GM12878 (cell line): ENCODE measurements at regions not wholly inside any gene's neighbourhood (a gene's known extent, or its start where the extent isn't known, plus 50 kb on each side); places are given as distances from the start of the nearest gene placed in this dataset.

Experiments used
- ATAC-seq: fragments of 200-7000 bp; cut with Tn5 transposase; 3 replicates; pipeline ENCODE4 v1.9.1; 2020; ENCODE audit warnings: mild to moderate bottlenecking, moderate library complexity
- BruUV-seq: library from RNA; stranded (reverse); fragments of 400-500 nt; replicated peaks from 2 replicates; lab custom pipeline; 2021; lab: Mats Ljungman, UMichigan
- CTCF ChIA-PET: fragments of 300-600 bp; sonication (Branson Sonifier 250); formaldehyde crosslinking; extraction: SDS; loops from one replicate; lab custom pipeline; 2021; ENCODE audit warnings: inconsistent platforms; lab: Yijun Ruan, JAX
- POLR2A ChIA-PET: fragments of 350-600 bp; formaldehyde crosslinking; extraction: SDS; loops from one replicate; lab custom pipeline; 2021; ENCODE audit warnings: inconsistent platforms; lab: Charles Lee
- RAD21 ChIA-PET: fragments of 300-600 bp; sonication (Branson Sonifier 250); formaldehyde crosslinking; loops from one replicate; lab custom pipeline; 2023; ENCODE audit warnings: antibody characterized with exemption; ENCODE audit not compliant: unreplicated experiment; lab: Charles Lee
- SMC1A ChIA-PET: fragments of 300-600 bp; sonication (Branson Sonifier 250); formaldehyde crosslinking; loops from one replicate; lab custom pipeline; 2023; ENCODE audit not compliant: unreplicated experiment, uncharacterized antibody; lab: Charles Lee
- DNase-seq: peaks from one replicate; pipeline ENCODE4 v3.0.0-alpha.2; 2011; ENCODE audit warnings: low read depth, low spot score
- FAIRE-seq: peaks from 3 replicates; lab custom pipeline; 2011; peaks lifted over from hg19 to GRCh38; lab: Jason Lieb, UNC
- H2AFZ ChIP-seq: 2 replicates; pipeline ENCODE4 v1.6.0; 2011; ENCODE audit warnings: low read depth, low read length, control low read depth; ENCODE audit not compliant: control insufficient read depth
- H3K27ac ChIP-seq: 2 replicates; pipeline ENCODE4 v1.5.1; 2011; ENCODE audit warnings: control low read depth; ENCODE audit not compliant: control insufficient read depth, insufficient read depth
- H3K27me3 ChIP-seq, 2 experiments: replicated peaks in 1 of 2; 2 replicates each; pipeline versions ENCODE4 v1.6.0 to v1.6.1; 2011; ENCODE audit warnings: low read length in 1 of 2; ENCODE audit not compliant: control insufficient read depth in 2 of 2, insufficient read depth in 2 of 2
- H3K36me3 ChIP-seq, 2 experiments: 2 replicates each; pipeline ENCODE4 v1.5.1; 2011; ENCODE audit warnings: low read length in 1 of 2; ENCODE audit not compliant: control insufficient read depth in 2 of 2, insufficient read depth in 2 of 2
- H3K4me1 ChIP-seq: 2 replicates; pipeline ENCODE4 v1.6.1; 2011; ENCODE audit warnings: mild to moderate bottlenecking, low read length, moderate library complexity, mixed read lengths; ENCODE audit not compliant: control insufficient read depth, insufficient read depth
- H3K4me2 ChIP-seq: 2 replicates; pipeline ENCODE4 v1.6.0; 2011; ENCODE audit warnings: control low read depth; ENCODE audit not compliant: control insufficient read depth, insufficient read depth
- H3K4me3 ChIP-seq: fragments of 200-600 bp; sonication (generic); 2 replicates; pipeline ENCODE4 v1.5.1; 2016
- H3K79me2 ChIP-seq: 2 replicates; pipeline ENCODE4 v1.6.0; 2011; ENCODE audit warnings: low read length; ENCODE audit not compliant: control insufficient read depth, insufficient read depth
- H3K9ac ChIP-seq: 2 replicates; pipeline ENCODE4 v1.8.0; 2011; ENCODE audit warnings: low read length, control low read depth, mixed read lengths; ENCODE audit not compliant: control insufficient read depth, insufficient read depth
- H3K9me3 ChIP-seq: replicated peaks from 3 replicates; pipeline ENCODE4 v1.5.1; 2011; ENCODE audit warnings: mild to moderate bottlenecking, low read length; ENCODE audit not compliant: control insufficient read depth, insufficient read depth
- H4K20me1 ChIP-seq: 2 replicates; pipeline ENCODE4 v1.6.0; 2011; ENCODE audit not compliant: control insufficient read depth, insufficient read depth
- ATF2 ChIP-seq: IDR thresholded peaks from 2 replicates; pipeline ENCODE4 v1.6.1; 2012; ENCODE audit warnings: low read length, inconsistent platforms
- CBX5 ChIP-seq: sonication (generic); IDR thresholded peaks from 2 replicates; pipeline ENCODE4 v1.6.1; 2016; ENCODE audit warnings: low read depth, moderate library complexity, mild to moderate bottlenecking, inconsistent platforms
- CUX1 ChIP-seq: IDR thresholded peaks from 2 replicates; pipeline ENCODE4 v1.6.1; 2012; ENCODE audit warnings: improper control_type of control experiment, low read depth, low read length; ENCODE audit not compliant: insufficient replicate concordance
- EED ChIP-seq: sonication (generic); IDR thresholded peaks from 2 replicates; pipeline ENCODE4 v1.6.1; 2016; ENCODE audit warnings: antibody characterized with exemption, low read depth
- EZH2 ChIP-seq: IDR thresholded peaks from 2 replicates; pipeline ENCODE4 v1.6.1; 2012; ENCODE audit warnings: low read depth, mild to moderate bottlenecking, control low read depth, inconsistent platforms, low read length, borderline replicate concordance; ENCODE audit not compliant: control insufficient read depth
- FOS ChIP-seq: IDR thresholded peaks from 3 replicates; pipeline ENCODE4 v1.6.1; 2011; ENCODE audit warnings: borderline replicate concordance; ENCODE audit not compliant: insufficient read length; ENCODE audit errors: extremely low read depth
- HDAC6 ChIP-seq: fragments of 200-600 bp; sonication (generic); IDR thresholded peaks from one replicate; pipeline ENCODE4 v1.8.0; 2017; ENCODE audit warnings: antibody characterized with exemption; ENCODE audit not compliant: unreplicated experiment
- PBX3 ChIP-seq: IDR thresholded peaks from 2 replicates; pipeline ENCODE4 v1.6.1; 2011; ENCODE audit warnings: mild to moderate bottlenecking, low read depth, low read length, moderate library complexity; ENCODE audit not compliant: insufficient replicate concordance
- POLR2A ChIP-seq: IDR thresholded peaks from 2 replicates; pipeline ENCODE4 v1.6.1; 2011; ENCODE audit warnings: low read depth, mild to moderate bottlenecking, low read length
- POLR2AphosphoS5 ChIP-seq: IDR thresholded peaks from 2 replicates; pipeline ENCODE4 v1.6.1; 2011; ENCODE audit warnings: mild to moderate bottlenecking, low read length, inconsistent platforms
- STAT1 ChIP-seq: fragments of 450-650 bp; conservative IDR thresholded peaks from 2 replicates; pipeline ENCODE4 v1.6.1; 2014; ENCODE audit warnings: antibody characterized with exemption, mild to moderate bottlenecking
- YBX1 ChIP-seq: fragments of 450-650 bp; IDR thresholded peaks from 2 replicates; pipeline ENCODE4 v1.6.1; 2016; ENCODE audit warnings: antibody characterized with exemption
- ZNF622 ChIP-seq: fragments of 450-650 bp; IDR thresholded peaks from 2 replicates; pipeline ENCODE4 v1.6.1; 2017; ENCODE audit warnings: mild to moderate bottlenecking, inconsistent platforms
- WGBS: methylation state at CpG from one replicate; pipeline ENCODE4 v1.1.6; 2016; ENCODE audit warnings: low lambda C conversion rate; ENCODE audit not compliant: insufficient replicate concordance, insufficient coverage; ENCODE audit errors: missing lambda C conversion rate; 5-methylcytosine and 5-hydroxymethylcytosine counted together
- in situ Hi-C: fragments of 300-500 bp; cut with MboI; formaldehyde crosslinking; loops from 9 replicates; pipeline ENCODE4 v1.14.3; 2018; ENCODE audit warnings: mixed read lengths
- intact Hi-C: fragments of 100-400 bp; cut with micrococcal nuclease; formaldehyde crosslinking; loops from one replicate; pipeline ENCODE4 v1.14.2; 2022; ENCODE audit not compliant: unreplicated experiment

- BruUV-seq, result no TSS peak
- no peak for TF ChIP-seq CUX1
- no peak for TF ChIP-seq STAT1
- TF ChIP-seq FOS, result no peak
- TF ChIP-seq POLR2A, result no peak
- no peak for TF ChIP-seq EED
- no peak for TF ChIP-seq ZNF622
- no peak for TF ChIP-seq POLR2AphosphoS5
- TF ChIP-seq PBX3, result no peak
- no peak for TF ChIP-seq YBX1
- no peak for TF ChIP-seq HDAC6
- TF ChIP-seq EZH2, result no peak
- no peak for TF ChIP-seq CBX5
- TF ChIP-seq ATF2, result no peak
- TF ChIP-seq, all 136 proteins: peak for 0
Observed at GRCh38 chr2:61626827-61627226, 88.7 kb upstream of the XPO1 start.

More at GRCh38 chr2:61626827-61627226, 88.7 kb upstream of the XPO1 start:
- no peak overlapping the region for H3K4me2 ChIP-seq
- no peak overlapping the region for H3K4me3 ChIP-seq
- no peak overlapping the region for H3K9ac ChIP-seq
- no peaks in the 10 kb centered on the region for H3K79me2 ChIP-seq
- ChIA-PET POLR2A (interaction anchor here (0.7 kb wide), 1 partner anchor 161 kb away, joined by 6 read pairs; no protein-coding TSS in a partner anchor), SMC1A (no interaction called here), RAD21 (no interaction called here), CTCF (no interaction called here)
- H3K36me3 ChIP-seq, result no peaks in the 10 kb centered on the region
- FAIRE-seq (no peak), ATAC-seq (no peak), DNase-seq (no peak)
- H3K27ac ChIP-seq, result no peak overlapping the region
- H3K27me3 ChIP-seq, result no peaks in the 10 kb centered on the region
- intact Hi-C loops (no loop called here), in situ Hi-C loops (no loop called here)
- H3K4me1 ChIP-seq, result no peaks in the 10 kb centered on the region
- no peak overlapping the region for H2AFZ ChIP-seq
- H3K9me3 ChIP-seq, result no peaks in the 10 kb centered on the region
- no CpG with 5 or more reads among the region's 1 CpG for WGBS
- no peaks in the 10 kb centered on the region for H4K20me1 ChIP-seq
